GM10266 (cell line): ENCODE measurements at regions not wholly inside any gene's neighbourhood (a gene's known extent, or its start where the extent isn't known, plus 50 kb on each side); places are given as distances from the start of the nearest gene placed in this dataset.

Source experiments
- DNase-seq: peaks from one replicate; pipeline ENCODE4 v3.0.0; 2012; ENCODE audit errors: extremely low spot score
- CTCF ChIP-seq: IDR thresholded peaks from 2 replicates; pipeline ENCODE4 v1.5.1; 2012; ENCODE audit warnings: mild to moderate bottlenecking, low read depth; ENCODE audit not compliant: control insufficient read depth, insufficient read depth; ENCODE audit errors: missing control alignments

DNA sequence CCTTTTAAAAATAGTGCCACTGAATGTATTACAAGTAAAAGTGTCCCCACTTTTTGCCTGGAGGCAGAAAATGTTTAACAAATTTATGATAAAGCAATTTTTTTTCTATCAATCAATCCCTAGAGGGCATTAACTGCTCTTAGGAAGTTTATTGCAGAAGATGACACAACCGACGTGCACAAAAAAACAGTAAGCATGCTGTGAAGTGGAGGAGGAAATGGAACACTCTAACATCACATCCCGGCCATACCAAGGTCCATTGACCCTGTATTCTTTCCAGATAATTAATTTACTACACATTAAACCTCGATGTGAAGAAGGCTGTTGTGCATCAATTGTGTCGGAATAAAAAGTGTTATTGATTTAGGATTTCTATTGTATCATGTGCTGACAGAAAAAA, 264.9 kb upstream of the NR5A2 start:
- no peak for DNase-seq
- TF ChIP-seq CTCF, result no peak

DNA sequence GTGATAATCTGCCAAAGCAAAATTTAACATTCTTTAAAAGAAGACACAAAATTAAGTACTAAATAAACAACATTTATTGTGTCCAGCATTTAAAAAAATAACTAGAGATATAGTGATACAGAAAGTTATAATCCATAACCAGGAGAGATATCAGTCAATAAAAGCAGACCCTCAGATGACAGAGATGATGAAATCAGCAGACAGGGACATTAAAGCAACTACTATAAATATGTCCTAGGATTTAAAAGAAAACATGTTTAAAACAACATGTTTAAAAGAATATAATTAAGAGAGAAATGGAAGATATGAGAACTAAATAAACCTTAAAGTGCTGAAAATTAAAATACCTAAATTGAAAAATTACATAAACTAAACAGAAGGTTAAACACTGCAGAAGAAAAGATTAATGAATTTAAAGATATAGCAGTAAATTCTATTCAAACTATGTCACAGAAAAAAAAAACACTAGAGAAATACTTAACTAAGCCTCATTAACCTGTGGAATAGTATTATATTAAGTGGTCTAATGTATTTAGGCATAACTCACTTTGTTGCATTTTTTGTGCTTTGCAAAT, 261.2 kb upstream of the NR5A2 start:
- no peak for DNase-seq
- no peak for TF ChIP-seq CTCF

DNA sequence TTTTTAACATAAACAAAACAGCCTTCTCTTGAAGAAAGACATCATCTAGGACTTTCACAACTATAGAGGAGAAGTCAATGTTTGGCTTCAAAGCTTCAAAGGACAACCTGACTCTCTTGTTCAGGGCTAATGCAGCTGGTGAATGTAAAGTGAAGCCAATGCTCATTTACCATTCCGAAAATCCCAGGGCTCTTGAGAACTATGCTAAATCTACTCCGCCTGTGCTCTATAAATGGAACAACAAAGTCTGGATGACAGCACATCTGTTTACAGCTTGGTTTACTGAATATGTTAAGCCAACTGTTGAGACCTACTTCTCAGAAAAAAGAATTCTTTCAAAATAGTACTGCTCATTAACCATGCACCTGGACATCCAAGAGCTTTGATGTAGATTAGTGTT, 259.8 kb upstream of the NR5A2 start:
- no peak for TF ChIP-seq CTCF
- no peak for DNase-seq

DNA sequence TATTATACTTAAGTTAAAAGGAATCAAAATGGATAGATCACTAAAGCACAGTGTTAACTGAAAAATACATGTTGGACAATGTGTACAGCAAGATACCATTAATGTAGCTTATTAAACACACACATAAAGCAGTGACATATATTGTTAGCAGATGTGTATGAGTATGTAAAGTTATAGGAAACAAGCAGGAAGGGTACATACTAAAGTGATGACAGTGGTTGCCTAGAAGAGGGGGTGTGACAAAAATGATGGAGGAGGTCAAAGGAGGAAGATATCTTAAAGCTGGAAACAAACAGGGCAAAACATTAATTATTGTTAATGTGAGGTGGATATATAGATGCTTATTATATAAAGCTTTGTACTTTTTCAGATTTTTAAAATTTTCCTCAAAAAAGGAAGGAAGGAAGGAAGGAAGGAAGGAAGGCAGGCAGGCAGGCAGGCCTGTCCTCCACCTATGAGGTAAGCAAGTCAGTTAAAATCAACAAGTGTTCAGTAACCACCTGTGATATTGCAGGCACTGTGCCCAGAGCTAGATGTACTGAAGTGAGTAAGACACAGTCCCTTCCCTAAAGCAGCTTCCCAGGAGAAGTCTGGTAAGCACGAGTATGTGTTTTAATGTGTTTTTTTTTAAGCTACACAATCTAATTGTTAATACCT, 252.9 kb upstream of the NR5A2 start:
- DNase-seq, result no peak
- no peak for TF ChIP-seq CTCF

DNA sequence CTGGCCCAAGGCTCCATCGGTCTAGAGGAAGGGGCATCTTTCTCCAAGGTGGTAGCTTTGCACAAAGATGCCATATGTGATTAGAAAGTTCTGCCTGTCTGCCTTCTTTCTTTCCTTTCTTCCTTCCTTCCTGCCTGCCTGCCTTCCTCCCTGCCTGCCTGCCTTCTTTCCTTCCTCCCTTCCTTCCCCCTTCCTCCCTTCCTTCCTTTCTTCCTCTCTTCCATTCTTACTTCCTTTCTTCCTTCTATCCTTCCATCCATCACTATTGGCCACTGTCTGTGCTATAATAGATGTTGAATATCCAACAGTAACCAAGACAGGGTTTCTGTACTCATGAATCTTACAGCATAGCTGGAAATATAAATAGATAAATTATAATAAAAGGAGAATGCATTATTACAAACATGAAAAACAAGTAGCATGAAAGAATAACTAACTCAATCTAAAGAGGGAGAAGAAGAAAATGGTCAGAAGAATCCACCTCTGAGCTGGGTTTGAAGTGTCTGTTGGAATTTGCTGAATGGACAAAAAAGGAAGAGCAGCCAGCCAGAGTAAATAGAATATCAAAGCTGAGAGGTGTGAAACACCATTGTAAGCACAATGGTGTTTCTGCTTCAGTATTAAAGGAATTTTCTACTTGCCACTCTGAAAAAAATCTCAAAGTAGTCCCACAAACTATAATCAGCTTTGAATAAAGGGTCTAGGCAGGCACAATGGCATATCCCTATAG, 250.6 kb upstream of the NR5A2 start:
- no peak for DNase-seq
- no peak for TF ChIP-seq CTCF

DNA sequence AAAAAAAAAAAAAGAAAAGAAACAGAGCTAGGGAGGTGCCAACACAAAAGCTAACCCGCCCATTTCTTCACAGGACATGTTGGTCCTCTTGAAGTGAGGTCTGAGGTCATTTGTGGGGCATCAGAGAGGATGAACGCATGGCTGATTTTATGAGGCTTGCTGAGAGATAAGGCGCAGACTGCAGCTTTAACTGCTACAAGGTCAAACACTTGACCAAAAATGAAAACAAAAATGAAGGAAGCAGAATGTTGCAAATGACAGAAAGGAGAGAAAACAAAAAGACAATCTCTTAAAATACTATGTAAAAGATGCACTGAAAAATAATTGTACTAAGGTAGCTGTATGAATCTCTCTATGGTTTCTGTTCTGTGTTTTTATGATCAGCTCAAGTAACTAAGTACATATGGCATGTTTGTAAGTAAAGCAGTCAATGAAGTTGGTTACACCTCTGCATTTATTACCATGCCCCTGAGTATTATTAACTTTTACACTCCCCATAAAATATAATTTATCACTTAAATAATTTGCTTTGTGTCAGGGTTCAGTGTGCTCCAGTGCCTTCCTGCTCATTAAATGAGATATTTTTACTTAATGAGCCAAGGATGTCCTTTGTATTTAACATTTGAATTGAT, 249.1 kb upstream of the NR5A2 start:
- DNase-seq, result no peak
- no peak for TF ChIP-seq CTCF
